ENCODE measurements at regions not wholly inside any gene's neighbourhood (a gene's known extent, or its start where the extent isn't known, plus 50 kb on each side); places are given as distances from the start of the nearest gene placed in this dataset.

DNA sequence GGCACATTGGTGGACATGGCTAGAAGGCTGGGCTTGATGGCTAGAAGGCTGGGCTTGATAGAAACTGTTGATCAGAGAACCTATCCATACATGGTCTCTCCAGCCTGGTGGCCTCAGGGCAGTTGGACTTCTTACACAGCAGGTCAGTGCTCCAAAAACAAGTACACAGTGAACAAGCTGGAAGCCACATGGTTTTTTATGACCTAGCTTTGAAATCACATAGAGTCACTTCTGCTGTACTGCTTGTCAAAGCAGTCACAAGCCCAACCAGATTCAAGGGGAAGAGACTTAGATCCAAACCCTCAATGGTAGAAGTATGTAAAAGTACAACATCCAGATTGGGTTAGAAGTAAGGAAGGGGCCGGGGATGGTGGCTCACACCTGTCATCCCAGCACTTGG, 89.4 kb upstream of the HES1 start:
- TF ChIP-seq, protein P1, sequence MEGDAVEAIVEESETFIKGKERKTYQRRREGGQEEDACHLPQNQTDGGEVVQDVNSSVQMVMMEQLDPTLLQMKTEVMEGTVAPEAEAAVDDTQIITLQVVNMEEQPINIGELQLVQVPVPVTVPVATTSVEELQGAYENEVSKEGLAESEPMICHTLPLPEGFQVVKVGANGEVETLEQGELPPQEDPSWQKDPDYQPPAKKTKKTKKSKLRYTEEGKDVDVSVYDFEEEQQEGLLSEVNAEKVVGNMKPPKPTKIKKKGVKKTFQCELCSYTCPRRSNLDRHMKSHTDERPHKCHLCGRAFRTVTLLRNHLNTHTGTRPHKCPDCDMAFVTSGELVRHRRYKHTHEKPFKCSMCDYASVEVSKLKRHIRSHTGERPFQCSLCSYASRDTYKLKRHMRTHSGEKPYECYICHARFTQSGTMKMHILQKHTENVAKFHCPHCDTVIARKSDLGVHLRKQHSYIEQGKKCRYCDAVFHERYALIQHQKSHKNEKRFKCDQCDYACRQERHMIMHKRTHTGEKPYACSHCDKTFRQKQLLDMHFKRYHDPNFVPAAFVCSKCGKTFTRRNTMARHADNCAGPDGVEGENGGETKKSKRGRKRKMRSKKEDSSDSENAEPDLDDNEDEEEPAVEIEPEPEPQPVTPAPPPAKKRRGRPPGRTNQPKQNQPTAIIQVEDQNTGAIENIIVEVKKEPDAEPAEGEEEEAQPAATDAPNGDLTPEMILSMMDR (conservative IDR thresholded peaks at IDR 0.05 in 1 of 2, IDR thresholded peaks at IDR 0.05 in 1 of 2; ENCODE audit: extremely low read depth in 1 of 2, insufficient read depth in 1 of 2, low read depth in 1 of 2, low read length in 2 of 2), result no peak
- no peak for TF ChIP-seq EZH2 (IDR thresholded peaks at IDR 0.05; ENCODE audit: borderline replicate concordance, low read length)
